ENCODE measurements at regions not wholly inside any gene's neighbourhood (a gene's known extent, or its start where the extent isn't known, plus 50 kb on each side); places are given as distances from the start of the nearest gene placed in this dataset.
"Not testable (repeated sequence)": the region's sequence is repeated elsewhere in the genome, so short reads cannot be mapped to it uniquely, and the experiment has no call there.

- not testable (repeated sequence) for DNase-seq (ENCODE audit: low read depth)
These were observed 50.5 kb upstream of the MED13L start for GRCh38 chr12:116327992-116328391.

GRCh38 chr12:116331876-116332275 is 54.4 kb upstream of the MED13L start:
- no peak for DNase-seq (ENCODE audit: low read depth)

GRCh38 chr12:116332705-116333380 is 55.4 kb upstream of the MED13L start:
- DNase-seq (ENCODE audit: low read depth): no peak

DNA sequence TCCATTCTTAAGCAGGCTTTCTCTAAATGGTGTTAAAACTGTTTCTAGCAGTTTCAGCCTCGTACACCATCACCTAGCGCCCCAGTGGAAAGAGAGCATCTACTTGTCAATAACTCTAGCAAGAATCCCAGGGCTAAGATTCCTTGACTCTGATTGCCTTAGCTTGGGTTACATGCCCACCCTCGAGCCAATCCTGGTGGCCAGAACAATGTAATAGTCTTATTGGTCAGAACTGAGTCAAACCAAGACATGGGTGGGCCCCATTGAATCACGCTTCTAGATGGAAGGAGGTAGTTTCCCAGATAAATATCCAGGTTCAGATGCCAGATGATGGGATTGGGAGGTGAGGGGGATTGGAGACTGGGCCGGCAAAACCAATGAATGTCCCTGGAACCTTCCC is 55.9 kb upstream of the MED13L start:
- DNase-seq (ENCODE audit: low read depth): no peak

DNA sequence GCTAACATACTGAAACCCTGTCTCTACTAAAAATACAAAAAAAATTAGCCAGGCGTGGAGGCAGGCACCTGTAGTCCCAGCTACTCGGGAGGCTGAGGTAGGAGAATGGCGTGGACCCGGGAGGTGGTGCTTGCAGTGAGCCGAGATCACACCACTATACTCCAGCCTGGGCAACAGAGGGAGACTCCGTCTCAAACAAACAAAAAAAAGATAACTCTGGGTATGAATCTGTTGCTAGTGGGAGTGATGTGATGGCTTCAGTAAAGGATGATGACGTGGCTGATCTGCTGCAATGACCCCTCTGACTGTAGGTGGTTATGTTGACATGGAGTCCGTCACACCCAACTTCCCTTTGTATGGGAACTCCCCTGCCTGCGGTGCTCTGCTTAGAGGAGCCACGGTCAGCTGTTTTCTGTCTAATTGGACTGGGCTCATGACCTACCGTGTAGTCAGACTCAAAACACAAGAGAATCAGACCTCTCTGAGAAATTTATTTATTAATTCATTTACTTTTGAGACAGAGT is 59.1 kb upstream of the MED13L start:
- peak; percentile 42 for DNase-seq (ENCODE audit: low read depth)

DNA sequence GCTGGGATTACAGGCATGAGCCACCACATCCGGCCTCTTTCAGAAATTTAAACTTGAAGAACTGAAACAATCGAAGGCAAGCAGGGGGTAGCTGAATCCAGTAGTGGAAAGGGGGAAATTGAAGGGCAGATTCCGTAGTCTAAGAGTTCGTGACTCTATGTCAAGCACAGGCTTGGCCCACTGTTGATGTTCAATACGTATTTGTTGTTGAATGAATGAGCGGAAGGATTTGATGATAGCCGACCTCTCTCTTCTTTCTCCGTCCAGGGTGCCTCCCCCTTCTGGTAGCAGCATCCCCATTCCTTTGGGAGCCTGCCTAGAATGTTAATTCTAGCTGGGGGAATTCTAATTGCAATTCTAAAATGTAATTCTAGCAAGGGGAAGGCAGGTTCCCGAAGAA is 59.8 kb upstream of the MED13L start:
- DNase-seq (ENCODE audit: low read depth): no peak

GRCh38 chr12:116338064-116338846 is 60.8 kb upstream of the MED13L start:
- no peak for DNase-seq (ENCODE audit: low read depth)

DNA sequence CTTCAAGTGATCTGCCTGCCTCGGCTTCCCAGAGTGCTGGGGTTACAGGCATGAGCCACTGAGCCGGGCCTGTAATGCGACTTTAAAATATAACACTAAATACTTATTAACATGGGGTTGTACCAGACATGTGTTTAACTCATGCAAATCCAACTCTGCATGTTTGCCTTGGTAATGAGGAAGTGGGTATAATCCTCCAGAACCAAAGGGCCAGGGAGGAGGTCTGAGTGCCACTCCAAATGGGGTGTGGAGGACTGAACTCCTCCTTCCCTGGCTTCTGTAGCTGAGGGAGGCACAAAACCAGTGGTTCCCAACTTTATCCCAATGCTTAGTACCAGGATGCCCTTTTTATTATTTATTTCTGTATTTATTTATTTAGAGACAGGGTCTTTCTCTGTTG is 61.6 kb upstream of the MED13L start:
- no peak for DNase-seq (ENCODE audit: low read depth)

- no peak for DNase-seq (ENCODE audit: low read depth)
These were observed 62.4 kb upstream of the MED13L start for GRCh38 chr12:116339800-116340371.

DNA sequence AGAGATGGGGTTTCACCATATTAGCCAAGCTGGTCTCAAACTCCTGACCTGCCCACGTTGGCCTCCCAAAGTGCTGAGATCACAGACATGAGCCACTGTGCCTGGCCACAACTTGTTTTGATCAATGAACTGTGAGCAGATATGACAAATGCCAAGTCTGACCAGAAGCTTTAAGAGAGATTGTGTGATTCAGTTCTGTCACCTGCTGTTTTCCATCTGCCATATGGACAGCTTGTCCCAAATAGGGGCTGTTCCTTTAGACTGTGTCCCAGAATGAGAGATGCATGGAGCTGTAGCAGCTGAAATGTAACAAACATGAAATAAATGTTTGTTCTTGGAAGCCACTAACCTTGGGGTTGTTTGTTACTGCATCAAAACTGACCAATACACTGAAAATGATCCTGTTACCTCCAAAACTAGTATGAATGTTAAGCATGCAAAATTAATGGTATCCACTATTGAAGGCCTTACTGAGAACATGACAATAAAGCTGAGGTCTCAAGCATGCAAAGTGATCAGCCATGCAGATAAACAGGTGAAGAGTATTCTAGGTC is 65.9 kb upstream of the MED13L start:
- no peak for DNase-seq (ENCODE audit: low read depth)

DNA sequence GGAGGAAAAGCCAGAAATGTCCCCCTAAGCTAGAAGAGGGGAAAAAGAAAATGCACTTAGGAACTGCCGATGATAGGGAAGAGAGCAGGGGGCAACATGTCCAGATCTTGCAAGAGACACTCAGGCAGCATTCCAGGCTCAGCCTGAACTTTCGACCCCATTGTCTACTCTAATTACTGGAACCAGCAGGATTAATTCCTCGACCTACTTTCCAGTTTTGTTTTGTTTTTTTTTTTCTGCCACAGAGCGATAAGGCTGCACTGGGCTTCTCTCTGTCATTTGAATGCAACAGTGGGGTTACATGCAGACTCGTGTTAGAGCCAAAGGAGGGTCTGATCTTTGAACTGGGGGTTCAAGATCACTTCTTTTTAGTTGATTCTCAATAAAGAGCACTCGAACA is 68.7 kb upstream of the MED13L start:
- no peak for DNase-seq (ENCODE audit: low read depth)

DNA sequence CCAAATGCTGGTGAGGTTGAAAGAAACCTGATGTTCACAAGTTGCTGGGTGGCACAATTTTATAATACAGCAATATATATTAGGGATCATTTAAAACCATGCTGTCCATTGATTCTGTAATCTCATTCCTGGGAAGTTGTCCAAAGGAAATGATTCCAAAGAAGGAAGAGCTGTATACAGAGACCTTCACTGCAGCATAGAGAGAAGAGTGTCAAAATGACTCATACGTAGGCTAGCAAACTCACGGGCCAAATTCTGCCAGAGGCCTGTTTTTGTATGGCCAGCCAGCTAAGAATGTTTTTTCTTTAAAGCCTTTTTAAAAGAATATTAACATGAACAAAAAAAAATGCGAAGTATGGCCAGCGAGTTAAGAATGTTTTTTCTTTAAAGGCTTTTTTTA is 69.2 kb upstream of the MED13L start:
- peak; percentile 74 for DNase-seq (ENCODE audit: low read depth)

- DNase-seq (ENCODE audit: low read depth): no peak
These were observed 69.8 kb upstream of the MED13L start for GRCh38 chr12:116347265-116347664.

- no peak for DNase-seq (ENCODE audit: low read depth)
These were observed 74.9 kb upstream of the MED13L start for GRCh38 chr12:116352315-116352835.

DNA sequence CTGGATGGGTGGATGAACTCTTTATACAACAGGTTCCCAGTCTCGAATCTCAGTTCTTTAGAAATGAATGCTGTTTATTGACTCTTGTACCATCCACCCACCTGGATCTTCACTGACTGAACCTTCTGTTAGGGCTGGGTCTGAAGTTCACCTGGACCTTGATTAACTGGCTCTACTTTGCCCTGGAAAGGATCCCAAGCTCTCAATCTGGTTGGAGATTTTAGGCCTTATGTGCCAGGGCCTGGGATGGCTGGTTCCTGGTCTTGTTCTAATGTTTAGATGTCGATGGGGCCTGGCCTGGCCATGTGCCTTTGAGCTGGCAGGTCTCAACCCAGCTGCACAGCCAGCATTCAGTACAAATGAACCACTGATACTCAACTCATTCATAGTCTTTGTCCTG is 76.5 kb upstream of the MED13L start:
- no peak for DNase-seq (ENCODE audit: low read depth)

GRCh38 chr12:116354534-116354933 is 77.0 kb upstream of the MED13L start:
- DNase-seq (ENCODE audit: low read depth): no peak

GRCh38 chr12:116354950-116355783 is 77.7 kb upstream of the MED13L start:
- no peak for DNase-seq (ENCODE audit: low read depth)

- DNase-seq (ENCODE audit: low read depth): no peak
These were observed 81.0 kb upstream of the MED13L start for GRCh38 chr12:116358536-116358892.

GRCh38 chr12:116358893-116359761 is 81.6 kb upstream of the MED13L start:
- peak; percentile 94 for DNase-seq (ENCODE audit: low read depth)

DNA sequence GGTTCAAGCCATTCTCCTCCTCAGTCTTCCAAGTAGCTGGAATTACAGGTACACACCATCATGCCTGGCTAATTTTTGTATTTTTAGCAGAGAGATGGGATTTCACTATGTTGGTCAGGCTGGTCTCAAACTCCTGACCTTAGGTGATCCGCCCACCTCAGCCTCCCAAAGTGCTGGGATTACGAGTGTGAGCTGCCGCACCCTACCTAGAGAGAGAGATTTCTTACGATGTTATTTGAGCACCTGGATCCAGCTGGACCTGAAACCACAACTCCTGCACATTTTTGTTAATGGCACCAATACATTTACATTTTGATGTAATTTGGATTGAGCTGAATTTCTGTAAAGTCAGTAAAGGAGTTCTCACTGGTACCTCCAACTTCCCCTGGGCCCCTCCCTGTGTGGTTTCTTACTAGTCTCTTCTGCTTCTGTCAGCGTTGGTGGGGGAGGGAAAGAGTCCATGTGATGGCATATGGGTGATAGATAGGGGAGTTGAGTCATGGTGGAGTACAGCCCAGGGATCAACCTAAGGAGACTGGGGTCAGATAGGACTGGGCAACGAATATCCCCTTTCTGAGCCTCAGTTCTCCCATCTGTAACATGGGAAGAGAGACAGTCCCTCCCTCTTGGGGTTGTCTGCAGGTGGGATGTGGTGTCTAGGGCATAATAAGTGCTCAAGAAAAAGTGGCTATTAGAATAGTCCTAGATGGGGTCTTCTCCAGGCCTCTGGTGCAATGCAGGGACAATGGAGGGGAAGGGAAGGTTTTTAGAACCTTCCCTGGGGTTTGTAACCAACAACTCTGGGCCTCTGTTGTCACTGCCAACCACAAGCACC is 83.3 kb upstream of the MED13L start:
- no peak for DNase-seq (ENCODE audit: low read depth)

All from renal cortical epithelial cell (primary cell).